HG03095 (cell line): ENCODE measurements at regions not wholly inside any gene's neighbourhood (a gene's known extent, or its start where the extent isn't known, plus 50 kb on each side); places are given as distances from the start of the nearest gene placed in this dataset.
"Not testable (repeated sequence)": the region's sequence is repeated elsewhere in the genome, so short reads cannot be mapped to it uniquely, and the experiment has no call there.

Experiments
- ATAC-seq: cut with Tn5 transposase; IDR thresholded peaks from one replicate; pipeline ENCODE4 v1.9.1; 2021; ENCODE audit warnings: moderate library complexity; ENCODE audit not compliant: unreplicated experiment

DNA sequence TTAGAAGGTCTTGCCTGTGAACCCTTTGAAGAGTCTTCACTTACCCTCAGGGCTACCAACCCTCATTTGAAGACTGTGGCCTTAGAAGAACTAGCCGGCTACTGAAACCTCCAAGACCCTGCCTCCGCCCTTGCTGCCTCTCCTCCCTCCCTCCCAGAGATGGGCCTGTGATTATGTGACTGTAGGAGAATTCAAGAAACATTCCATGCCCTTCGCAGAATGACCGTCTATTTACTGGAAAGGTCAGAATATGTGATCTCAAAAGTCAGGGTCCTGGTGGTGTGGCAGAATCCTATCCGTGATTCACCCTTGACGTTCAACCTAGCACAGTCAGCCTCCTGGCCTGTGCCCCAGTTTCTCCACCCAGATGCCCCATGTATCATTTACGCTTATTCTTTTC is 109.6 kb downstream of the CTNND1 start:
- ATAC-seq: no peak

DNA sequence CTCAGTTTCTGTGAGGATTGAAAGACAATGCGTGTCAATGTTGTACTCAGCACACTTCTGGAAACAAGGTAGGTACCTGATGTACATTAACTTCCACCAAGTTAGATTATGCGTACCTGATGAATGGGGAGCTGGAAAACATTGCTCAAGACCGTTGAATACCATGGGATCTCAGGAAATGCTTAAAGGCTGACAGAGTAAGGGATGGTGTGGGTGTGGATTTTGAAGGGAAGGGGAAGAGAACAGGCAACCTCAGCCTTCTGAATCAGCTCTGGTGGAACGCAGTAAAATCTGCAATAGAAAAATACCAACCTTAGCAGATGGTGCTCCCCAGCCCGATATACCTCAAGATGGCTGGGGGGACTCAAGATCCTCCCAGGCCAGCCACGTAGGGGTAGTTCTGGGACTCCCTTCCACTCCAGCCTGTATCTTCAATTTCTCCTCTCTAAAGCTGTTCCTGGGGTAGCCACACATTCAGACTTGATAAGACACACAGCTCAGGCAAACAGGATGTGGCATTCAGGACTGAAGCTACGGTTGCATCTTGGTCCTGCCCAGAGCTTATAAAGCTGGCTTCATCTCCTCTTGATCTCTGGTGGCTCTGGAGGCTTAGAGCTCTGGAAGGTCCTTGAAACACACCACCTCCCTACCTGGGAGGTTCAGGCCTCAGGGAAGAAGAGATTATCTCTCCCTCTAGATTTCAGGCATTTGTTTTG is 111.8 kb downstream of the CTNND1 start:
- ATAC-seq: no peak

DNA sequence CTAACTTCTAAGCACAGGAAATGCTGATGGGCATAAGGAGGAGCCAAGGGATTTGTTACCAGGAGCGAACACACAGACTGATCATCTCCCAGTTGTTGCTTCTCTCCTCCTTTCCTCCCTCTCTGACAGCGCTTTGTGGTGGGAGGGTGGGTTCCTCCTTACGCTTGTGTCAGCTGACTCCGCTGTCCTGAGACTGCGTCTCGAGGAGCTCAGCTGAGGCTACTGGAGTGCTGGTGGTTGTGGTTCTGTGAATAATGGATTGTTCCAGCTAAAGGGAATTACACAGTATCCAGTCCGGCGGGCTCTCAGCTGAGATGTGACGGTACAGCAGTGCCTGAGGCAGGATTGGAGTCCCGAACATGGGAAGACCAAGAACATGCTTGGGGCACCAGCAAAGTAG is 113.4 kb downstream of the CTNND1 start:
- no peak for ATAC-seq

DNA sequence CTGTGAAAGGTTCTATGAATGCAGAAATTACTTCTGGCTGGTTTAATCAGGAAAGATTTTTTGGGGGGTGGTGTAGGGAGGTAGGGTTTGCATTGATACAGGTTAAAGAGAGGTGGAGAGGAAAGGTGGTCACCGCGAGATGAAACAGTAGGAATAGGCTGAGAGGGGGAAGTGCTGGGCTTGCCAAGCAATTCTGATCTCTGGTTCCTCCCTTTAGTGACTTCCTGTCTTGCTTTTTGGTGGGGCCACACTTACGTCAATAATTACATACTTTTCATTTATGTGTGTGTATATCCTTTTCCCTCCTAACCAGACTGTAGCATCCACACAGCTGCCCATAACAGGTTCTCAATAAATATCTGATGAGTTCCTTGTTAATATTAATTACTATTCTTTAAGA is 120.0 kb downstream of the CTNND1 start:
- ATAC-seq: no peak

DNA sequence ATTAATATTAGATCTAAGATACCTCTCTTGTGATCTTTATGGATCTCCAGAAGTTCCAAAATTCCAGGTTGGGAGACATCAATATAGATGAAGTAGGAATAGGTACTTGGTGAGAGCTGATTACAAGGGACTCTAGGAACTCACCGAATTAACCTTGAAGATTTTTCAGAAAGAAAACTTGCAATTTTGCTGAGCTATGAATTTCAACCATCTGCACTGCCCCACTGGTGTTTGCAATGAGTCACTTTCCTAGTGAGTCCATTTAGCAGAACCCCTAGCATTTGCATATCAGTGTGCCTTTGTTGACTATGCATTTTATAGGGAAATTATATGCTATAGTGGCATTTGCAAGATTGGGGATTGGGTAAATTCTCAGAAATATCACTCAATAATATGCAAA is 122.0 kb downstream of the CTNND1 start:
- no peak for ATAC-seq

DNA sequence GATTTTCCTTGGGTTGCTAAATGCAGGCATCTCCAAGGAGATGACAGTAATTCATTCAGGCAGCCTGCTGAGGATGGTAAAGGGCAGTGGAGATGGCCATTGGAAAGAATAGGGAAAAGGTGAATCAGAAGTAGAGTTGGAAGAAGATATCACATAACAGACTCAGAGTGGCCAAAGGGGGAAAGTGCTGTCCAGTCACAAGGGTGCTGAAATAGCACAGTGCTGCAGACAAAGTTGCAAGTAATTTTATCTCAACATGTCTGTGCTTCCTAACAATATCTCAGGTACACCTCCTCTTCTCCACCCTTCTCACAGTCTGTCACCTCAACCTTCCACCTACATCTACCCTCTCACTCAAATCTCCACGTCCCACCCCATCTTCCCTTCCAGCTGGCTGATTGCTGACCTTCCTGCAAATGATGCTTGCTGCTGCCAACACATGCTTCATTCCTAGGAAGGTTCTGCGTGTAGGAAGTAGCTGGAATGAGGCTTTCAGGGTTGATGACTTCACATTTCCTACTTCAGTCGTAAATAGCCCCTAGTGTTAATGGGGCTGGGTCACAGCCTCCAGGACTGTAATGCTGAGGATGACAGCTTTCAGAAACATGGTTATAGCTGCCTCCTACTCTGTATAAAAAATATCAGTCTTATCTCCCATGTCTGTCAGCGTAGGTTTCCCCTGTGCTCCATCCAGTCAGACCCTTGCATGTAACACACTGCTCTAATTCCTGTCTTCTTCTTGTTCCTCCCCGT is 123.9 kb downstream of the CTNND1 start:
- ATAC-seq: no peak

DNA sequence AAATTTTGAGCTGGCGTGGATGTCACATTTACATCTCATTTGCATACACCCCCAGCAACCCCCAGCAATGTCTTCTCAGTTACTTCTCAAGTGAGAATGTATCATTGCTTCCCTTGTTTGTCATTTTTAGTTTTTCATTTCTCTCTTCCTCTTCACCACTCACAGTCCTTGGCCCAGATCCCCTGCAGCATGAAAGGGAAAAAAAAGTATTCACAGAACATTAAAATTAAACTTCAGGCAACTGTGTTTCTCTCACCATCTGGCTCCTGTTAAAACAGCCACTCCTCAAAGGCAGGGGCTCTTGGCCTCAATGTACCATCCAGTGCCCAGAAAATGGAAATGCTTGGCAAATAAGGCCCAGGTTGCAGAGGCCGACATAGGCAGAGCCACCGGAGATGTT is 126.8 kb downstream of the CTNND1 start:
- ATAC-seq: no peak

DNA sequence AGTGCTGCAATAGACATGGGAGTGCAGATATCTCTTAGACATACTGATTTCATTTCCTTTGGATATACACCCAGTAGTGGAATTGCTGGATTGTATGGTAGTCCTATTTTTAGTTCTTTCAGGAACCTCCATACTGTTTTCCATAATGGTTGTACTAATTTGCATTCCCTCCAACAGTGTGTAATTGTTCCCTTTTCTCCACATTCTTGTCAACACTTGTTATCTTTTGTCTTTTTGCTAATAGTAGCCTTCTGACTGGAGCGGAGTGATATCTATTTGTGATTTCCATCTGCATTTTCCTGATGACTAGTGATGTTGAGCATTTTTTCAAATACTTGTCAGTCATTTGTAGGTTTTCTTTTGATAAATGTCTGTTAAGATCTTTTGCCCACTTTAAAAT is 128.9 kb downstream of the CTNND1 start:
- no peak for ATAC-seq

DNA sequence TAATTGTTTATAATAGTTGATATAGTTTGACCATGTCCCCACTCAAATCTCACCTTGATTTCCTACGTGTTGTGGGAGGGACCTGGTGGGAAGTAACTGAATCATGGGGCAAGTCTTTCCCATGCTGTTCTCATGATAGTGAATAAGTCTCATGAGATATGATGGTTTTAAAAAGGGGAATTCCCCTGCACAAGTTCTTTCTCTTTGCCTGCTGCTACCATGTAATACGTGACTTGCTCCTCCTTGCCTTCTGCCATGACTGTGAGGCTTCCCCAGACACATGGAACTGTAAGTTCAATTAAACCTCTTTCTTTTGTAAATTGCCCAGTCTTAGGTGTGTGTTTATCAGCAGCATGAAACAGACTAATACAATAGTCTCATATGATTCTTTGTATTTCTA is 130.5 kb upstream of the OR9Q1 start:
- not testable (repeated sequence) for ATAC-seq

DNA sequence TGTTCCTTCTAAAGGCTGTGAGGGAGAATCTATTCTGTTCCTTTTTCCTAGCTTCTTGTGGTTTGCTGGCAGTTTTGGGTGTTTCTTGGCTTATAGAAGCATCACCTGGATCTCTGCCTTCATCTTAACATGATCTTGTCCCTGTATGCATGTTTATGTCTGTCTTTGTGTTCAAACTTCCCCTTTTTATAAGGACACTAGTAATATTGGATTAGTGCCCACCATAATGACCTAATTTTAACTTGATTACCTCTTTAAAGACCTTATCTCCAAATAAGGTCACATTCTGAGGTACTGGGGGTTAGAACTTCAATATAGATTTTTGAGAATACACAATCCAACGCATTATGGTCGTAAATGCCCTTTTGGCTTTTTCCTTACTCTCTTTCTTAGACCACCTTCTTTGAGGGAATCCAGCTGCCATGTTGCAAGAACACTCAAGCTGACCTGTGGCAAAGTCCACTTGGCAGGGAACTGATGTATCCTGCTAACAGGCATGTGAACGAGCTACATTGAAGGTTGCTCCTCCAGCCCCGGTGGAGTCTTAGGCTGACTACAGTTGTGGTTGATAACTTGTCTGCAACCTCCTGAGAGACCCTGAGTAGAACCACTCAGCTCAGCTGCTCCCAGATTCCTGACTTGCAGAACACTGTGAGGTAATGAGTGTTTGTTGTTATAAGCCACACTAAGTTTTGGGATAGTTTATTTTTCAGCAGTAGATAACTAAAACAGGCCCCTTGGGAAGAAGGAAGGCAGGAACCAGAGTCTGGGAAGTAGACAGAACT is 127.1 kb upstream of the OR9Q1 start:
- ATAC-seq: no peak

DNA sequence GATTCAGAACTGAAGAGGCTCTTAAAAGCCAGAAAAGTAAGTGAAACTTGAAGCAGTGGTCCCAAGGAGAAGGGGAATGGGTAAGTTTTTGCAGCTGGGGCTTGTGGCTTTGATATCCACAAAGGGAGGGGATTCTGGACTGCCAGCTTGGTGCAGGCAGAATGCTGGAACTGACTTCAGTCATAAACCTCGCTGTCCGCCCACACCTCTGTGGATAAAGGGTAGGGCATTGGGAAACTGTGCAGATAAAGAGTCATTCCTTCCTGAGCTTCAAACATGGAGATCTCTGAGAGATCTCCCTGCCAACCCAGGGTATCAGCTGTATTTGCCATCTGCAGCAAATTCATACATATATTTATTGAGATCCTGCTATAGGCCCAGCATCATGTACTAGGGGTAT is 124.3 kb upstream of the OR9Q1 start:
- ATAC-seq: no peak

DNA sequence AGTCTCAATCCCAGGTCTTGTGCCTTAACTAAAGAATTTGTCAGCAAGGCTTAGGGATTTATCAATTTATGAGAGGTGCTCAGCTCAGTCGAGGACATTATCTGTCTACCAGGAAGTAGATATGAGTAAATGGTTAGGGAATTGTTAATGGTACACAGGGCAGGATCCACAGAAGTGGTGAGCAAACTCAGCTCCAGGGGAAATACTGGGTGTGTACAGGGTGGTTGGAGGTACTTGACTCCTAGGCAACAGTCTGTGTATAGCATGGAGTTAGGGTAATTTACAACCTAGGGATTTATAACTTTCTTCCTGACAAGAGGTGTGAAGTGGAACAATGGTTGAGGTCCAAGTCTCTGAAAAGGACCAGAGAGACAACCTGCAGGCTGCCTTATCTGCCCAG is 123.4 kb upstream of the OR9Q1 start:
- no peak for ATAC-seq

DNA sequence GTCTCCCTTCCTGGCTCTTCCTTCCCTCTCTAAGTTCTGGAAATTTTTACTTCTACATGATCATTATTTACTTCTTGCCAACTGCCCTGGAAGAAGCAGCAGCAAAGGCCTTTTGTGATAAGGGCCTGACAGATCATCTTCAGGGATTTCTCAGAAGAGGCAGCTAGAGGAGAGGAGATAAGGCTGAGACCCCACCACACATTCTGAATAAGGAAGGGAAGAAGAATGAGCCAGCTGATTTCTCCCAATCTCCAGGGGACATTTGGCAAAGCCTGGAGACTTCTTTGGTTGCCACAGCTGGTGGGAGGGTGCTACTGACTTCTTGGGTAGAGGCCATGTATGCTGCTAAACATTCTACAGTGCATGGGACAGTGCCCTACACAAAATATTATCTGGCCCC is 122.4 kb upstream of the OR9Q1 start:
- ATAC-seq: no peak

DNA sequence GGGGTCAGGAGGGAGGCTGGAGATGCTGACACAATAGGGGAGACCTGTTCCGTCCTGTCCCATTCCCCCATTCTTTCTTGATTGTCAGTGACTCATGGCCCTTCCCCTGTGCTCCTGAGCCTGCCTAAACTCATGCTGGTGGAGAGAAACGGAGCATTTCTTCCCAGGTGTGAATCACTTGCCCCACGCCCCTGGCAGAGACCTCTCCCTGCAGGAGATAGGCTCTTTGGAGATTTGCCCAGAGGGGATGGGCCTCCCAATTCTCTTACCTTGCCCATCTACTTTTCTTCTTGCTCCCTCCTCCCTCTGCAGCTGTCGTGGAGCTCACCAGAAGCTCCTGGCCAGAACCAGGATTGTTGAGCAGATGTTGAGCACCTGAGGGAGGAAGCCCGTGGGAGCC is 121.9 kb upstream of the OR9Q1 start:
- ATAC-seq: no peak

DNA sequence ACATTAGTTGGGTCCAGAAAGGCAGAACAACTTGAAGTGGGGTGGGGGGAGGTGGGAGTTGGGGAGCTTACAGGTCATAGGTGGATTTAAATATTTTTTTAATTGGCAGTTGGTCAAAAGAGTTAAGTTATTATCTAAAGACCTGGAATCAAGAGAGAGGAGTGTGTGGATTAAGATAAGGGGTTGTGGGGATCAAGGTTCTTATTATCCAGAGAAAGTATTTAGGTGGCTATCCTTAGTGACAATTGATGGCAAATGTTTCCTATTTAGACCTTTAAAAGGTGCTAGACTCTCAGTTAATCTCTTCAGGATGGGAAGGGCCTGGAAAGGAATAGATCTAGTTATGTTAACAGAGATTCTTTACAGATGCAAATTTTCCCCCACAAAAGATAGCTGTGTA is 120.7 kb upstream of the OR9Q1 start:
- ATAC-seq: no peak

DNA sequence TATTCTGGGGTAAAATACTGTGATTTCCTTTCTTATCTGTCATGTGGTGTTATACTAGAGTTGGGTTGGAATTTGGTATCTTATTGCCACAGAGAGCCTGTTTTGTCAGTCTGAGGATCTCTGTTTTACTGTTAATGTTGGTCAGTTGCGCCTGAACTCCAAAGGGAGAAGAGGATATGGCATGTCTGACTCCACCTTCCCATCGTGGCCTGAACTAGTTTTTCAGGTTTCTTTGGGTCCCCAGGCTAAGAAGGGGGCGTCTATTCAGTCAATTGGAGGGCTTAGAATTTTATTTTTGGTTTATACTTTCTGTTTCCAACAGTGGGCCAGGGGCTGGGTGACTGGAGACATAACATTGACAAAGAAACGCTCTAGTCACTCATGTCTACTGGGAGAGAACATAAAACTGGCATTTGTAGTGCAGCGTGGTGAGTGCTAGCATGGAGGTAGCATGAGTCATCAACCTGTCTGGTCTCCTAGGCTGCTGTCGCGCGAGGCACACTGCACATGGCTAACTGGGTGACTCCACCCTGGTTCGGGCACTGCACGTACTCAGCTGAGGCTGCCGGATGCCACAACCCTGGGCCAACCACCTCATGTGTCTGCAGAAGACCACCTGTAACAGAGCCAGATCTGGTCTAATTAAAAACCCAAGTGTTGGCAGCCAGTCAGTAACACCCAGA is 120.1 kb upstream of the OR9Q1 start:
- peak; percentile 73 for ATAC-seq

DNA sequence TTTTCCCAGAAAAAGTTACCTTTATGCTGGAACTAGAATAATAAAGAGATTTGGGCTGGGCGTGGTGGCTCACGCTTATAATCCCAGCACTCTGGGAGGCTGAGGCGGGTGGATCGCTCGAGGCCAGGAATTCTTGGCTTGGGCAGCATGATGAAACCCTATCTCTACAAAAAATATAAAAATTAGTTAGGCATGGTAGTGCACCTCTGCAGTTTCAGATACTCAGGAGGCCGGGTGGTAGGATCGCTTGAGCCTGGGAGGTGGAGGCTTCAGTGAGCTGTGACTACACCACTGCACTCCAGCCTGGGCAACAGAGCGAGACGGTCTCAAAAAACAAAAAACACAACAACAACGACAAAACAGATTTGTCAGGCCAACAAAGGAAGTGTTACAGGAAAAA is 119.3 kb upstream of the OR9Q1 start:
- ATAC-seq: no peak

DNA sequence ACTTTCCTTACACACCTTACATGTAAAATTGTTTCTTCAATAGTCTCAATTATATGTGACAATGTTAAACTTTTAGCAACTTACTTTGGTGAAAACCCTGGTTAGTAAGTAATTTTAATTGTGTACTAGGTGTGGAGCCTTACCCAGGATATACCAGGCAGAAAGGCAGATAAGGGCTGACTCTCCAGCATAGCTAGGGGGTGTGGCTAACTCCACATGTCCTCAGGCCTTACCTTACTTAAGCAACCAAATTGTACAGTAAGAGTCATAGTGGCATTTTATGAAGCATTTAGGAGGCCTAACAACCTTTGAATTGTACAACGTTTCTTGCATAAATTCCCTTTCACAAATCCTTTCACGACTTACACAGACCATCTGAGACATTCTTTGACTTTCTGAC is 118.2 kb upstream of the OR9Q1 start:
- no peak for ATAC-seq

DNA sequence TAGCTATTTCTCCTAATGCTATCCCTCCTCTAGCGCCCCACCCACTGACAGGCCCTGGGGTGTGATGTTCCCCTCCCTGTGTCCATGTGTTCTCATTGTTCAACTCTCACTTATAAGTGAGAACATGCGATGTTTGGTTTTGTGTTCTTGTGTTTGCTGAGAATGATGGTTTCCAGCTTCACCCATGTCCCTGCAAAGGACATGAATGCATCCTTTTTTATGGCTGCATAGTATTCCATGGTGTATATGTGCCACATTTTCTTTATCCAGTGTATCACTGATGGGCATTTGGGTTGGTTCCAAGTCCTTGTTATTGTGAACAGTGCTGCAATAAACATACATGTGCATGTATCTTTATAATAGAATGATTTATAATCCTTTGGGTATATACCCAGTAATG is 115.3 kb upstream of the OR9Q1 start:
- not testable (repeated sequence) for ATAC-seq

DNA sequence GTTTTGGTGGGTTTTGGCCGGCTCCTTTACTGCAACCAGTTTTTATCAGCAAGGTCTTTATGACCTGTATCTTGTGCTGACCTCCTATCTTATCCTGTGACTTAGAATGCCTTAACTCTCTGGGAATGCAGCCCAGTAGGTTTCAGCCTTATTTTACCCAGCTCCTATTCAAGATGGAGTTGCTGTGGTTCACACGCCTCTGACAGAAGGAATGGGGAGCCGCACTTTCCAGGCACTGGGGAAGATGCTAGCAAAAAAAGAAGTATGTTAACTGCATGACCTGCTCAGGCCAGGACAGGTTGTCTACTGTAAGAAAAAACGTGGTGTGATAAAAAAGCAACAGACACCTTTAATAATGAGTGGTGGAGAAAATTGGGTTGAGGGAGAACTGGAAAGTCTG is 112.2 kb upstream of the OR9Q1 start:
- ATAC-seq: not testable (repeated sequence)
